Ecto neural progenitor cell (in vitro differentiated cells): ENCODE measurements at regions not wholly inside any gene's neighbourhood (a gene's known extent, or its start where the extent isn't known, plus 50 kb on each side); places are given as distances from the start of the nearest gene placed in this dataset.
A peak's percentile ranks its signal among the peaks of the same experiment; 100 is the strongest.
"Not testable (repeated sequence)": the region's sequence is repeated elsewhere in the genome, so short reads cannot be mapped to it uniquely, and the experiment has no call there.

Experiments used
- DNase-seq: peaks from one replicate; pipeline ENCODE4 v3.0.0-alpha.2; 2018; ENCODE audit warnings: low spot score

- no peak for DNase-seq
Observed at GRCh38 chr7:106583706-106584690, 77.0 kb downstream of the CCDC71L start.

GRCh38 chr7:106583100-106583499 lies 77.9 kb downstream of the CCDC71L start:
- no peak for DNase-seq

GRCh38 chr7:106582365-106582764 lies 78.6 kb downstream of the CCDC71L start:
- no peak for DNase-seq

DNA sequence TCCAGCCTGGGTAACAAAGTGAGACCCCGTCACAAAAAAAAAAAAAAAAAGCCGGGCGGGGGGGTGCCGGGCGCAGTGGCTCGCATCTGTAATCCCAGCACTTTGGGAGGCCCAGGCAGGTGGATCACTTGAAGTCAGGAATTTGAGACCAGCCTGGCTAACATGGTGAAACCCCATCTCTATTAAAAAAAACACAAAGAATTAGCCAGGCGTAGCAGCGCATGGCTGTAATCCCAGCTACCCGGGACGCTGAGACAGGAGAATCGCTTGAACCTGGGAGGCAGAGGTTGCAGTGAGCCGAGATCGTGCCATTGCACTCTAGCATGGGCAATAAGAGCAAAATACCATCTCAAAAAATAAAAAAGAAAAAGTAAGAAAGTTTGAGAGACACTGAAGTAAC lies 81.9 kb downstream of the CCDC71L start:
- DNase-seq = not testable (repeated sequence)

DNA sequence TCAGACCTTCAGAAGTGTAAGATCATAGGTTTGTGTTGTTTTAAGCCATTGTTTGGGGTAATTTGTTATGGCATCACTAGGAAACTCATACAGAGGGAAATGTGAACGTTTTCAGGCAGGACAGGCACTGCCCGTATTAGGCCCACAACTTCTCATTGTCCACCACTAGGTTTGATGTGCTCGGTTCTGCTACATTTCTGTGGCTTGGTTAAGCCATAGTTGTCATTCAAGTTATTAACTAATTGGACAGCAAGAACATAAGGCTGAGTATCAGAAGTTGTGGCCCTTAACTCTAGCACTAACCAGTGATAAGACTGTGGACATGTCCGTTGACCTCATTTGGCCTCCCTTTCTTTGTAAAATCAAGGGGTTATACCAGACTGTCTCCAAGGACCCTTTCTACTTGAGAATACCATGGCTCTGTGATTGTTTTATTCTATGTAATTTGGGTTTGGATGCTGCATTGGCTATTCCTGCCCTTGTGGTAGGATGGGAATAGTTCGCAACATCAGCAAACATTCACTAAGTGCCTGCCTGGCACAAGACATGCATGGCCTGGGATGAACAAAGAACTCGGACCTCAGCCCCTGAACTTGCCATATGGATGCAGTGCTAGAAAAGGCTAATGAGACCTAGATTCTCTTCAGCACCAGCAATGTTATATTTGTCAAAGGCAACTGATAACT lies 85.7 kb downstream of the CCDC71L start:
- no peak for DNase-seq

DNA sequence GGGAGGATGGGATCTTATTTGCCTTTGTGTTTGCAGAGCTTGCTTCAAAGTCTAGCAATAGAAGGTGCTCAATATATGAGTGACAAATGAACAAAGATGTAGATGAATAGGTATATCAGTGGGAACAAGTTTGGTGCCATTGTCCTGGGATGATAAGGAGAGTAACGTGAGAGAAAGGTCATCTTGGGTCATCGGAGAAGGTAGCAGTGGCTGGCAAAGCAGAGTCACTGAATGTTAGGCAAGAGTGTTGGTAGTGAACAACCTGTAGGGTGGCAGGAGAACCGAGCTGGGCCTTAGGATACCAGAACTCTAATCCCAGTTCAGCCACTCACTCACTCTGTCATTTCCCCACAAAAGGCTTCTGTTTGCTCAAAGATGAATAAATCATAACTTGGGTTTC lies 87.2 kb downstream of the CCDC71L start:
- no peak for DNase-seq

GRCh38 chr7:106573125-106573663 lies 87.8 kb downstream of the CCDC71L start:
- DNase-seq = no peak

- no peak for DNase-seq
Observed at GRCh38 chr7:106572394-106573124, 88.4 kb downstream of the CCDC71L start.

DNA sequence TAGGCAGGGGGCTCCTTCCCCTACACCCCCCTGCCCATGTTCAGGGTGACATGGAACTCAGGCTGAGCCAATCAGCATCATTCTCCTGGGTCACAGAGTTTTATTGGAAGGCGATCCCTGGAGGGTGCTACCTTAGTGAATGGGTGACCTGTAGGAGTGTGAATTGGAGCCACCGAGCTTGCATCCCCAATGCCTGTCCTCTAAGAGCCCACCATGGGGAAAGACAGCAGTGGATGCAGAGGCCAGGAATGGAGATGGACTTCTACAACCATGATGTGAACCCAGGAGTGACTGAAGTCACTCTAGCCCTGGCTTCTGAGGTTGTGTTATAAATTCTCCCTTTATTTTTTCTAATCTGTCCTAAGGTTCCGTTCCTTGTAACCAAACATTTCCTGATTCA lies 89.4 kb downstream of the CCDC71L start:
- no peak for DNase-seq

- no peak for DNase-seq
Observed at GRCh38 chr7:106570948-106571418, 90.0 kb downstream of the CCDC71L start.

DNA sequence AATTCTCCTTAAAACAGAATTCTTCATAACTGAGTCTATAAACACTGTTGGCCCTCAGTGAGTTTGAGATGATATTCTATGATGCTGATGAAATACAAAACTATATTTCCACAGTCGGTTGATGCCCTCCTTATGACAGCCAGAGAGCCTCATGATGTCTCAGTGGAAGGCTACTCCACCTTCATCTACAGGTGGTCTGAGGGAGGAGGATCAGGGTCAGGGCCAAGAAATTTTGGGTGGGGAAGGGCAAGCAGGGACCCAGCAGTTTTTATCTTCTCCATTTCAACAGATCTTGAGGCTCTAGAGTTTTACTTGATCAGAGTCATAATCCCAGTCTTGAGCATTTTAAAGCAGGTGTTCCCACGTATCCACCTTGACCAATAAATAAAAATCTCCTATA lies 90.8 kb downstream of the CCDC71L start:
- DNase-seq = no peak

DNA sequence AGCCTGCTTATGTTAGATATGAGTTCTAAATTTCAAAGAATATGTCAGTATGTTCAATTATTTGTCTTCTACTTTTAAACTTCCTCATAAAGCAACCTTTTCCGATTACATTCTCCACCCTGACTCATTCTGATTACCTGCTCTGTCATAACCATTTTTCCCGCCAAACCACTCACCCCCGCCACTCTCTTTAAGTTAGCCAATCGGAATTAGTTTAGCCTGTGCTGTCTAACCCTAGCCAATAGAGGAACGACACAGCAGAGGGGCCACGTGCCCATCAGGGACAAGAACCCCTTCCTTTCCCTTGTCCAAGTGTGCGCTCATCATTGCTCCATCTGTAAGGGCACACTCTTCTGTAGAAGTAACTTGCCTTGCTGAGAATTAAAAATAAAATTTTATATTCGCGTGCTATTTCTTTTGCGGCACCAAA lies 91.4 kb downstream of the CCDC71L start:
- DNase-seq = no peak

GRCh38 chr7:106568680-106569499 lies 92.1 kb downstream of the CCDC71L start:
- peak; percentile 48 for DNase-seq

- DNase-seq = no peak
Observed at GRCh38 chr7:106568002-106568679, 92.8 kb downstream of the CCDC71L start.

DNA sequence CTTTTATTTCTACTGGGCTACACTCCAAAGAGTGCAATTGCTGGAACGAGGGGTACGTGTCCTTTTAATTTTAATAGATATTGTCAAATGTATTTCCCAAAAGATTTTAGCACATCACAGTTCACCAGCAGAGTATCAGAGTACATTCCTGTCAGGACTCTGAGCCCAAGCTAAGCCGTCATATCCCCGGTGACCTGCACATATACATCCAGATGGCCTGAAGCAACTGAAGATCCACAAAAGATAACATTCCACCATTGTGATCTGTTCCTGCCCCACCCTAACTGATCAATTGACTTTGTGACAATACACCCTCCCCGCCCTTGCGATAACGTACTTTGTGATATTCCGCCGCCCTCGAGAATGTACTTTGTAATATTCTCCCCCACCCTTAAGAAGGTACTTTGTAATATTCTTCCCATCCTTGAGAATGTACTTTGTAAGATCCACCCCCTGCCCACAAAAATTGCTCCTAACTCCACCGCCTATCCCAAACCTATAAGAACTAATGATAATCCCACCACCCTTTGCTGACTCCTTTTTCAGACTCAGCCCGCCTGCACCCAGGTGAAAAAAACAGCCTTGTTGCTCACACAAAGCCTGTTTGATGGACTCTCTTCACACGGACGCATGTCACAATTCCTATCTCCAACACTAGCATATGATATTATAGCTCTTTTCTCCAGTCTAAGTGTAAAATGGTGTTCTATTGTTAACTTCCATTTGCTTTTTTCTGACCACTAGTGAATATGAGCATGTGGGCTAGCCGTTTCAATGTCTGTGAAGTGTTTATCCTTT lies 93.6 kb downstream of the CCDC71L start:
- DNase-seq = not testable (repeated sequence)

DNA sequence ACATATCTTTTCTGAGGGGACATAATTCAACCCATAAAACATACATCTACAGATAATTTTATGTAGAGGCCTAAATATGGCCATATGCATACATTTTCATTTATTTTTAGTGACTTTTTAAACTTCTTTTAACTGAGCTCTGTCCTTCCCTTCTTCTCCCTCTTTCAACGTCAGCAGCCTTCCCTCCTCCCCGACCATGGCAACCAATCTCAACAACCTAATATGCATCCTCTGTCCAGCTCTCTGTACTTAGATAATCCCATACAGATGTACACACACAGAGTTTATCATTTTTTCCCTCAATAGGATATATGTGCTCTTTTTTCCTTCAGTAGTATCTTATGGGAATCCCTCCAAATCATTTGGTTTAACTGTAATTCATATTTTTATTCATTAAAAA lies 94.3 kb downstream of the CCDC71L start:
- DNase-seq = no peak

DNA sequence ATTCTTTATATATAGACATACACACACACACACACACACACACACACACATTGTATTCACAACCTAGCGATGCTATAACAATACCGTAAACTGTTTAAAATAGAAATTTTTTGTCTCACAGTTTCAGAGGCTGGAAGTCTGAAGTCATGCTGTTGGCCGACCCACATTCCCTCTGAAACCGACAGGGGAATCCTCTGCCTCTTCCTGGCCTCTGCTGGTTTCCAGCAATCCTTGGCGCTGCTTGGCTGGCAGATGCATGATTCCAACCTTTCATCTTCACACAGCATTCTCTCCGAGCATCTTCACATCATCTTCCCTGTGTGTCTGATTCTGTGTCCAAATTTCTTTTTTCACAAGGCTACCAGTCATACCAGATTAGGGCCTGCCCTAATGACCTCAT lies 94.8 kb downstream of the CCDC71L start:
- no peak for DNase-seq

- no peak for DNase-seq
Observed at GRCh38 chr7:106565428-106565827, 95.5 kb downstream of the CCDC71L start.

DNA sequence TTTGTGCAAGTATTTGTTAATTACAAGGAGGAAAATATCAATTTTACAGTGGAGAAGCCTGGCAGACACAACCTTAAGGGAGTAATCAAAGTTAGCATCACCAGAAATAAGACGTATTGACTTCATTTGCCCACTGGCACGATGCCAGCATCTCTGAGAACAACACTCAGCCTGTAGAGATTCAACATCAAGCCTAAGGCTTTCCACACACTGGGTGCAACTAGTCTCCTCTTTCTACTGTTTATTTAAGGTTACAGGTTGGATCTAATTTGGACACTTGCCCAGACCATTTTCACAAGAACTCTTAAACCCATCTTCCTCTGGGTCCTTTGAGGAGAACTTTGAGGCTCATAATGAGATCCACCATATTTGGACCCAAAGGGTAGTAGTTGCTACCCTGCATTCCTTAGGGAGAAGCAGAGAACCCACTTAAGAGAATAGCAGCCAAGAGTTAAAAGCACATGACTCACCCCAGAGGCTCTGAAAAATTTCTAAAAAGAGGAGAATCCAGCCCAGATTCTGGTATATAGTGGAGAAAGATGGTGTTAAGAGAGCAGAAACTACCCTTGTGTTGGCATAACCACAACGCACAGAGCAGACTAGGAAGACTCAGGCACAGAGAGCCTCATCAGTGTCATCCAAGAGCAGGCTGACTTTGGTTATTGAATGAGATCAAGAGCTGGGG lies 97.3 kb downstream of the CCDC71L start:
- no peak for DNase-seq
